Chondrocyte (in vitro differentiated cells): ENCODE measurements at regions not wholly inside any gene's neighbourhood (a gene's known extent, or its start where the extent isn't known, plus 50 kb on each side); places are given as distances from the start of the nearest gene placed in this dataset.

Source experiments
- DNase-seq: peaks from one replicate; pipeline ENCODE4 v3.0.0; 2021; ENCODE audit warnings: mixed read lengths, low spot score
- H3K27ac Mint-ChIP-seq: one replicate; pipeline ENCODE4 v1.8.0; 2021; ENCODE audit warnings: mild to moderate bottlenecking, moderate library complexity, mixed read lengths; ENCODE audit not compliant: unreplicated experiment
- H3K27me3 Mint-ChIP-seq: 2 replicates; pipeline ENCODE4 v1.8.0; 2021; ENCODE audit warnings: low read depth, mixed read lengths
- H3K36me3 Mint-ChIP-seq: 2 replicates; pipeline ENCODE4 v1.8.0; 2021; ENCODE audit warnings: low read depth, mixed read lengths
- H3K4me1 Mint-ChIP-seq: 2 replicates; pipeline ENCODE4 v1.8.0; 2021; ENCODE audit warnings: low read depth, mild to moderate bottlenecking, mixed read lengths
- H3K4me3 Mint-ChIP-seq: one replicate; pipeline ENCODE4 v1.8.0; 2021; ENCODE audit warnings: mild to moderate bottlenecking, moderate library complexity, mixed read lengths; ENCODE audit not compliant: unreplicated experiment
- H3K9me3 Mint-ChIP-seq: 2 replicates; pipeline ENCODE4 v1.8.0; 2021; ENCODE audit warnings: low read depth, mixed read lengths
- CTCF ChIP-seq: fragments of 200-600 bp; sonication (generic); IDR thresholded peaks from 2 replicates; pipeline ENCODE4 v1.5.0; 2021; ENCODE audit warnings: antibody characterized with exemption, mild to moderate bottlenecking, moderate library complexity

- no peaks in the 10 kb centered on the region for H3K36me3 Mint-ChIP-seq
- no peaks in the 10 kb centered on the region for H3K9me3 Mint-ChIP-seq
- H3K4me3 Mint-ChIP-seq, result no peak overlapping the region
- H3K4me1 Mint-ChIP-seq, result no peaks in the 10 kb centered on the region
- DNase-seq, result no peak
- no peaks in the 10 kb centered on the region for H3K27me3 Mint-ChIP-seq
- no peak overlapping the region for H3K27ac Mint-ChIP-seq
- TF ChIP-seq CTCF, result no peak
Observed at GRCh38 chr1:194802572-194802971, 1616.2 kb upstream of the B3GALT2 start.

GRCh38 chr1:194795917-194796593, 1609.6 kb upstream of the B3GALT2 start:
- Mint-ChIP-seq H3K36me3 (peaks cover 1% of the 10 kb centered on the region), H3K27me3 (no peaks in the 10 kb centered on the region), H3K27ac (no peak overlapping the region), H3K4me1 (no peaks in the 10 kb centered on the region), H3K9me3 (peaks cover 2% of the 10 kb centered on the region), H3K4me3 (no peak overlapping the region)
- TF ChIP-seq CTCF, result no peak
- DNase-seq, result no peak

- no peaks in the 10 kb centered on the region for H3K36me3 Mint-ChIP-seq
- no peak overlapping the region for H3K4me3 Mint-ChIP-seq
- no peaks in the 10 kb centered on the region for H3K27me3 Mint-ChIP-seq
Observed at GRCh38 chr1:194787001-194787400, 1600.6 kb upstream of the B3GALT2 start.

GRCh38 chr1:194786027-194786426, 1599.6 kb upstream of the B3GALT2 start:
- no peak for DNase-seq
- Mint-ChIP-seq H3K9me3 (peaks cover 2% of the 10 kb centered on the region), H3K27ac (no peak overlapping the region), H3K36me3 (no peaks in the 10 kb centered on the region), H3K4me1 (peaks cover 18% of the 10 kb centered on the region), H3K4me3 (no peak overlapping the region), H3K27me3 (no peaks in the 10 kb centered on the region)
- TF ChIP-seq CTCF, result no peak

More at GRCh38 chr1:194787001-194787400, 1600.6 kb upstream of the B3GALT2 start:
- DNase-seq, result no peak
- Mint-ChIP-seq H3K9me3 (no peaks in the 10 kb centered on the region), H3K4me1 (peaks cover 18% of the 10 kb centered on the region), H3K27ac (no peak overlapping the region)
- no peak for TF ChIP-seq CTCF

- peaks cover 18% of the 10 kb centered on the region for H3K9me3 Mint-ChIP-seq
- no peaks in the 10 kb centered on the region for H3K36me3 Mint-ChIP-seq
- H3K4me1 Mint-ChIP-seq, result no peaks in the 10 kb centered on the region
- no peak for TF ChIP-seq CTCF
- H3K4me3 Mint-ChIP-seq, result no peak overlapping the region
- DNase-seq, result no peak
- no peak overlapping the region for H3K27ac Mint-ChIP-seq
- H3K27me3 Mint-ChIP-seq, result no peaks in the 10 kb centered on the region
Observed at GRCh38 chr1:194776657-194777056, 1590.2 kb upstream of the B3GALT2 start.
